Muscle of leg (tissue), 3 donors: ENCODE measurements at regions not wholly inside any gene's neighbourhood (a gene's known extent, or its start where the extent isn't known, plus 50 kb on each side); places are given as distances from the start of the nearest gene placed in this dataset.

Experiments used
- DNase-seq: peaks from one replicate; pipeline ENCODE4 v3.0.0; 2013
- H3K27ac ChIP-seq: one replicate; pipeline ENCODE4 v1.5.1; 2013; ENCODE audit warnings: mild to moderate bottlenecking, low read length, control low read depth
- H3K27me3 ChIP-seq: one replicate; pipeline ENCODE4 v1.6.1; 2013; ENCODE audit warnings: low read length; ENCODE audit not compliant: control insufficient read depth, insufficient read depth
- H3K36me3 ChIP-seq: one replicate; pipeline ENCODE4 v1.6.1; 2013; ENCODE audit warnings: low read length; ENCODE audit not compliant: control insufficient read depth, insufficient read depth
- H3K4me1 ChIP-seq: one replicate; pipeline ENCODE4 v1.6.1; 2013; ENCODE audit warnings: low read length; ENCODE audit not compliant: control insufficient read depth, insufficient read depth
- H3K4me3 ChIP-seq: one replicate; pipeline ENCODE4 v1.5.1; 2013; ENCODE audit warnings: low read length, control low read depth
- H3K9me3 ChIP-seq: replicated peaks from 2 replicates; pipeline ENCODE4 v1.6.1; 2013; ENCODE audit warnings: low read depth, low read length; ENCODE audit not compliant: control insufficient read depth
- WGBS: methylation state at CpG from one replicate; pipeline ENCODE4 v1.1.5; 2013; ENCODE audit warnings: missing lambda C conversion rate; ENCODE audit not compliant: insufficient coverage; 5-methylcytosine and 5-hydroxymethylcytosine counted together

DNA sequence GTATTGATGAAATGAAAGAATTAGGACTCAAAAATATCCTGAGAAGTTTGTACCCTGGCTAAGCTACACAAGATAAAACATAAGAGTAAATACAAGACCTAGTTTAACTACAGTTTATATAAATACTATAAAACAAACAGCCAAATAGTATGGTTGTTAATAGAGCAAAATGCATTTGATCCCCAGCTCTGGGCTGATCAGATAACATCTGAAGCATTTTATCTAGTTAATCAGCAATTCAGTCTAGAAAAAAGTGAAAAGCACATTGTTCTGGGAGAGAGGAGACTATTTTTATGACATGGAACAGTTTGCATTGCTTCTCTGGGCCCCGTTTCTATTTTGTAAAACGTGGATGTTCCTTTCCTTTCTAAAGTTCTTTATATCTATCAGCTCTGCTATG, 139.6 kb upstream of the RORB start:
- WGBS, result no CpG with 5 or more reads among the region's 2 CpGs
- Histone ChIP-seq H3K27me3 (no peaks in the 10 kb centered on the region), H3K27ac (no peak overlapping the region), H3K4me3 (no peak overlapping the region), H3K4me1 (no peaks in the 10 kb centered on the region), H3K36me3 (no peaks in the 10 kb centered on the region), H3K9me3 (no peaks in the 10 kb centered on the region)
- no peak for DNase-seq

DNA sequence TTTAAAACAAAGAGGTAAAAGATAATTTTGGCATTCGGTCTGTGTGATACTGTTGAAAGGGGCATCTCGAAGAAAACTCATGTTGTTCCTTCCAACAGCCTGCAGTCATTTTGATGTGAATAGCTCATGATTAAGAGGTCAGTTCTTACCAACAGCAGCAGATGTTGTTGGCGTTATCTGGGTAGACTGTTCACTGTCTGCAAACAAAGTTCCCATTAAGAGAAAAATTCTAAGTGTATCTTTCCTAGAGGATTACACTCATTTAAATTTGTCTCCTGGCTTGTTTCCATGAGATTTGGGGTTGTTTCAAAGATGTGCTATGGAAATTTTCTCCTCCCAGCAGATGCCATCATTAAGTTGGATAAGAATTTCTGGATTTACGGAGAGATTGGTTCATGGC, 138.2 kb upstream of the RORB start:
- DNase-seq, result no peak
- WGBS, result no CpG with 5 or more reads among the region's 4 CpGs

GRCh38 chr9:74361508-74361907, 135.6 kb upstream of the RORB start:
- Histone ChIP-seq H3K9me3 (no peaks in the 10 kb centered on the region), H3K36me3 (no peaks in the 10 kb centered on the region), H3K27me3 (no peaks in the 10 kb centered on the region), H3K4me1 (no peaks in the 10 kb centered on the region), H3K27ac (no peak overlapping the region), H3K4me3 (no peak overlapping the region)
- 100% methylated on average over 1 of the region's 1 CpG for WGBS
- no peak for DNase-seq

More for the DNA sequence above, 138.2 kb upstream of the RORB start:
- no peaks in the 10 kb centered on the region for H3K4me1 ChIP-seq
- no peak overlapping the region for H3K4me3 ChIP-seq
- H3K27ac ChIP-seq, result no peak overlapping the region
- H3K9me3 ChIP-seq, result no peaks in the 10 kb centered on the region
- H3K36me3 ChIP-seq, result no peaks in the 10 kb centered on the region
- H3K27me3 ChIP-seq, result no peaks in the 10 kb centered on the region

- no peaks in the 10 kb centered on the region for H3K36me3 ChIP-seq
- no peaks in the 10 kb centered on the region for H3K9me3 ChIP-seq
- H3K4me1 ChIP-seq, result no peaks in the 10 kb centered on the region
- H3K4me3 ChIP-seq, result no peak overlapping the region
- no peaks in the 10 kb centered on the region for H3K27me3 ChIP-seq
- DNase-seq, result no peak
- 56% methylated on average over 3 of the region's 3 CpGs for WGBS
- H3K27ac ChIP-seq, result no peak overlapping the region
Measured at GRCh38 chr9:74362423-74362822, 134.7 kb upstream of the RORB start.

- Histone ChIP-seq H3K36me3 (no peaks in the 10 kb centered on the region), H3K4me3 (no peak overlapping the region), H3K27ac (no peak overlapping the region), H3K4me1 (no peaks in the 10 kb centered on the region), H3K9me3 (no peaks in the 10 kb centered on the region), H3K27me3 (no peaks in the 10 kb centered on the region)
- DNase-seq, result no peak
- 89% methylated on average over 2 of the region's 3 CpGs for WGBS
Measured at GRCh38 chr9:74366111-74366510, 131.0 kb upstream of the RORB start.

- no peaks in the 10 kb centered on the region for H3K36me3 ChIP-seq
- H3K27ac ChIP-seq, result no peak overlapping the region
- no peaks in the 10 kb centered on the region for H3K27me3 ChIP-seq
- 100% methylated on average over 1 of the region's 1 CpG for WGBS
- H3K4me3 ChIP-seq, result no peak overlapping the region
- H3K9me3 ChIP-seq, result no peaks in the 10 kb centered on the region
- DNase-seq, result no peak
- no peaks in the 10 kb centered on the region for H3K4me1 ChIP-seq
Measured at GRCh38 chr9:74369844-74370243, 127.3 kb upstream of the RORB start.

DNA sequence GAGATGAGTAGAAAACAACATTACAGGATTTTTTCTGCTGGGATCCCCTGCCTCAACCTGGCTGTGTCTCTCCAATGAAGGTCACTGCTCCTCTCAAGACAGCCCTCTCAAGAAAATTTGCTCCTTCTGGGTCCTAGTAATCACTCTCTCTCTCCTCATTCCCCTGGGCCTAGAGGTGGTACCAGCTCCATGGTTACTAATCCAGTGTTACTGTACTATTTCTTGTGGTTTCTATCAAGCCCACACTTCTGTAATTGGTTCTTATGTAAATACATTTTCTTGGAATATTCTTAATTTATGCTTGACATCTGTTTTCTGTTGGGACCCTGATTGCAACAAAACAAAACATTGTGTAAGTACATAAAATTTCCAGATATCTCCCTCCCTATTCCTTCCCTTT, 123.8 kb upstream of the RORB start:
- no peak for DNase-seq
- Histone ChIP-seq H3K9me3 (no peaks in the 10 kb centered on the region), H3K27me3 (no peaks in the 10 kb centered on the region), H3K36me3 (no peaks in the 10 kb centered on the region), H3K4me1 (no peaks in the 10 kb centered on the region), H3K4me3 (no peak overlapping the region), H3K27ac (no peak overlapping the region)

GRCh38 chr9:74379718-74380117, 117.4 kb upstream of the RORB start:
- Histone ChIP-seq H3K9me3 (no peaks in the 10 kb centered on the region), H3K27ac (no peak overlapping the region), H3K4me3 (no peak overlapping the region), H3K4me1 (no peaks in the 10 kb centered on the region), H3K27me3 (no peaks in the 10 kb centered on the region), H3K36me3 (no peaks in the 10 kb centered on the region)
- peak; percentile 0 for DNase-seq
- WGBS, result no CpG with 5 or more reads among the region's 2 CpGs

DNA sequence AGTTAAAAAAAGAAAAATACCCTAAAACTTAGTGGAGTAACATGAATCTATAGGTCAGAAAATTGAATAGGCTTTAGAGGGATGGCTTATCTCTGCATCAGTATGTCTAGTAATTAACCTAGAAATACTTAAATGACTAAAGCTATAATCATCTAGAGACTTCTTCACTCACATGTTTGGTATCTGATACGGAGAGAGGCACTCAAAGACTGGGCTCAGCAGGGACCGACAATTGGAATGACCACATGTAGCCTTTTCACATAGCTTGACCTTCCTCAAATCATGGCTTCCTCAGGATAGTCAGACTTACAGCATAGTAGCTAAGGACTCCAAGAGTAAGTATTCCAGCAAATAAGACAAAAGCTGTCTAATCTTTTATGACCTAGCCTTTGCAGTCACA, 105.3 kb upstream of the RORB start:
- no peak overlapping the region for H3K27ac ChIP-seq
- no peak overlapping the region for H3K4me3 ChIP-seq
- no peaks in the 10 kb centered on the region for H3K27me3 ChIP-seq

DNA sequence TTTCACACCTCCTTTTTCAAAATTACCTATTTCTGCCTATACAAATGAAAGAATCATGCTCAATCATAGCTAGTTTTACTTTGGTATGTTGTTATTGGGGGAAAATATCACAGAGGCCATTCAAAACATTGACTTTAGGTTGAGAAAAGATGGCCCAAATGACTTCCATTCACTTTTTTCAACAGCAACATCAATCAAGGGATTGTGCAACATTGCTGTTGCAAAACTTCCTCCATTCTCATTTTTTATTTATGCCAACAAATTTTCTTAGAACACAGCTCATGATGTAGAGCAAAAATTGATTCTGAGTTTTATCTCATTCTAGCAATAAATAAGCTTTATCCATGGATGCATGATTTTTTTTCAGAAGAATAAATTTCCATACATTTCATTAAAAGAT, 93.6 kb upstream of the RORB start:
- no peaks in the 10 kb centered on the region for H3K36me3 ChIP-seq
- no peak overlapping the region for H3K4me3 ChIP-seq
- H3K27ac ChIP-seq, result no peak overlapping the region
- H3K4me1 ChIP-seq, result no peaks in the 10 kb centered on the region
- H3K9me3 ChIP-seq, result no peaks in the 10 kb centered on the region
- no peak for DNase-seq
- no peaks in the 10 kb centered on the region for H3K27me3 ChIP-seq

More for the DNA sequence above, 105.3 kb upstream of the RORB start:
- no peaks in the 10 kb centered on the region for H3K9me3 ChIP-seq
- DNase-seq, result no peak
- no peaks in the 10 kb centered on the region for H3K36me3 ChIP-seq
- WGBS, result 33% methylated on average over 1 of the region's 2 CpGs
- no peaks in the 10 kb centered on the region for H3K4me1 ChIP-seq

DNA sequence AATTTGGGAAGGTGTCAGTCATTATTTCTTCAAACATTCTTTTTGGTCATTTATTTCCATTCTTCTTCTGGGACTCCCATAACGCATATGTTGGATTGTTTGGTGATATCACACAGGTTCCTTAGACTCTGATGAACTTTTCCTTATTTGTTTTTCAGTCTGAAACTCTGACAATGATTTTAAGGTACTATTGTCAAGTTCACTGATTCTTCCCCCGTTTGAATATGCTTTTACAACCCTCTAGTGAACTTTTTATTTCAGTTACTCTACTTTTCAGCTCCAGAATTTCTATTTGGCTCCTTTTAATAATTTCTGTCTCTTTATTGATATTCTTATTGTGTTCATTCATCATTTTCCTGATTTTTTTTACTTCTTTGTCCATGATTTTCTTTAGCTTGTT, 92.5 kb upstream of the RORB start:
- H3K36me3 ChIP-seq, result no peaks in the 10 kb centered on the region
- DNase-seq, result no peak
- H3K4me1 ChIP-seq, result no peaks in the 10 kb centered on the region
- WGBS, result no CpG with 5 or more reads among the region's 2 CpGs
- H3K27me3 ChIP-seq, result no peaks in the 10 kb centered on the region
- H3K27ac ChIP-seq, result no peak overlapping the region
- H3K9me3 ChIP-seq, result no peaks in the 10 kb centered on the region
- no peak overlapping the region for H3K4me3 ChIP-seq
